ENCODE measurements at regions not wholly inside any gene's neighbourhood (a gene's known extent, or its start where the extent isn't known, plus 50 kb on each side); places are given as distances from the start of the nearest gene placed in this dataset.

DNA sequence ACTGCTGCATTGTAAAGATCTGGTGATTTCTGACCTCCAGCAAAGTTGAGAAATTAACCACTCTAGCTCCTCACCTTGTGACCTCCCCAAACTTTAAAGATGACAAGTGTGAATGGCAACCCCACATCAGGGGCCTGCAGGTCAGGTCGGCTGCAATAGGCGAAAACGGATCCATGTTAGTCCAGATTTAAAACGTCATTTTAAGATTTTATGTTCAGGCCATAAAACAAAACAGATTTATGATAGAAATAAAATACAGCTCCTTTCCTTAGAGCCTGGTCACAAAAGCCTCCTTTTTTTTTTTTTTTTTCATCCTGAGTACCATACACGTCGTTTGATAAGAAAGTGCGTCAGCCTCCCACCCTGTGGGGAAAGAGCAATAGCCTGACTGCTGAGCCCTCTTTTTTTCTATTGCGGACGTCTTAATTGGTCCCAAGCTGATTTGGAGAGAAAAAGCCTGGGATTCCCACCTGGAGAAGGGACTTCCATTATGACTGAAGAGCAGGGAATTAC, 519.2 kb upstream of the NOX3 start:
- dilution Hi-C loops (cut with MboI; ENCODE audit: extremely low pct_ligation_motif_present, low sequenced_read_pairs): no loop called here
- H3K27ac ChIP-seq (ENCODE audit: control insufficient read depth, insufficient read depth, low read length): no peak overlapping the region

DNA sequence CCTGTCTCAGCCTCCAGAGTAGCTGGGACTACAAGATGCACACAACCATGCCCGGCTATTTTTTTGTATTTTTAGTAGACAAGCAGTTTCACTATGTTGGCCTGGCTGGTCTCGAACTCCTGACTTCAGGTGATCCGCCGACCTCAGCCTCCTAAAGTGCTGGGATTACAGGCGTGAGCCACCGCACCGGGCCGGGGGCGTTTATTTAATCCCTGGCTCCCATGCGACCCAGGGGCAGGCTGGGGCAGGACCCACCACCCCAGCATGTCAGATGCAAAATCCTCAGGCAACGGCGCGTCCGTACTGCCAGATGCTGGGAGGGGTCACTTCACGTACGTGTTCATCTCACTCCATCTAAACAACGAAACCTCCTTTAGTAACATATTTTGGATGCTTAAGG, 518.7 kb upstream of the NOX3 start:
- FAIRE-seq: no peak
- TF ChIP-seq, protein P1, sequence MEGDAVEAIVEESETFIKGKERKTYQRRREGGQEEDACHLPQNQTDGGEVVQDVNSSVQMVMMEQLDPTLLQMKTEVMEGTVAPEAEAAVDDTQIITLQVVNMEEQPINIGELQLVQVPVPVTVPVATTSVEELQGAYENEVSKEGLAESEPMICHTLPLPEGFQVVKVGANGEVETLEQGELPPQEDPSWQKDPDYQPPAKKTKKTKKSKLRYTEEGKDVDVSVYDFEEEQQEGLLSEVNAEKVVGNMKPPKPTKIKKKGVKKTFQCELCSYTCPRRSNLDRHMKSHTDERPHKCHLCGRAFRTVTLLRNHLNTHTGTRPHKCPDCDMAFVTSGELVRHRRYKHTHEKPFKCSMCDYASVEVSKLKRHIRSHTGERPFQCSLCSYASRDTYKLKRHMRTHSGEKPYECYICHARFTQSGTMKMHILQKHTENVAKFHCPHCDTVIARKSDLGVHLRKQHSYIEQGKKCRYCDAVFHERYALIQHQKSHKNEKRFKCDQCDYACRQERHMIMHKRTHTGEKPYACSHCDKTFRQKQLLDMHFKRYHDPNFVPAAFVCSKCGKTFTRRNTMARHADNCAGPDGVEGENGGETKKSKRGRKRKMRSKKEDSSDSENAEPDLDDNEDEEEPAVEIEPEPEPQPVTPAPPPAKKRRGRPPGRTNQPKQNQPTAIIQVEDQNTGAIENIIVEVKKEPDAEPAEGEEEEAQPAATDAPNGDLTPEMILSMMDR (optimal IDR thresholded peaks at IDR 0.05 in 1 of 3, IDR thresholded peaks at IDR 0.05 in 1 of 3, conservative IDR thresholded peaks at IDR 0.05 in 1 of 3; ENCODE audit: extremely low read depth in 1 of 3, insufficient read depth in 2 of 3, low read length in 3 of 3): no peak

More for the DNA sequence above, 519.2 kb upstream of the NOX3 start:
- Histone ChIP-seq H3K4me1 (ENCODE audit: control insufficient read depth, extremely low read depth, insufficient read depth, low read length) (no peaks in the 10 kb centered on the region), H3K36me3 (ENCODE audit: control insufficient read depth in 2 of 2, extremely low read depth in 1 of 2, insufficient read depth in 2 of 2, low read length in 2 of 2) (no peaks in the 10 kb centered on the region), H2AFZ (ENCODE audit: control insufficient read depth, low read length) (no peak overlapping the region), H3K9me3 (ENCODE audit: control insufficient read depth, low read depth, low read length) (no peaks in the 10 kb centered on the region), H3K9ac (ENCODE audit: control insufficient read depth, extremely low read depth, insufficient read depth, low read length) (no peak overlapping the region), H4K20me1 (ENCODE audit: control insufficient read depth, extremely low read depth, insufficient read depth, low read length) (no peaks in the 10 kb centered on the region), H3K9me1 (ENCODE audit: control insufficient read depth, extremely low read depth, insufficient read depth, low read length) (no peaks in the 10 kb centered on the region), H3K4me2 (ENCODE audit: control insufficient read depth, extremely low read depth, insufficient read depth, low read depth, low read length) (no peak overlapping the region), H3K79me2 (ENCODE audit: control insufficient read depth, insufficient read depth, low read length) (no peaks in the 10 kb centered on the region), H3K27me3 (ENCODE audit: control insufficient read depth, extremely low read depth, insufficient read depth, low read length) (no peaks in the 10 kb centered on the region), H3K4me3 (ENCODE audit: control insufficient read depth in 2 of 3, extremely low read depth in 1 of 3, insufficient read depth in 2 of 3, low read depth in 1 of 3, low read length in 3 of 3) (no peak overlapping the region)
- no peak for DNase-seq (ENCODE audit: low read depth, low spot score)
- no peak for FAIRE-seq
- TF ChIP-seq EZH2 (IDR thresholded peaks at IDR 0.05; ENCODE audit: low read length): no peak
- TF ChIP-seq, protein P1 (optimal IDR thresholded peaks at IDR 0.05 in 1 of 3, IDR thresholded peaks at IDR 0.05 in 1 of 3, conservative IDR thresholded peaks at IDR 0.05 in 1 of 3; ENCODE audit: extremely low read depth in 1 of 3, insufficient read depth in 2 of 3, low read length in 3 of 3): no peak

More for the DNA sequence above, 518.7 kb upstream of the NOX3 start:
- Histone ChIP-seq H3K79me2 (ENCODE audit: control insufficient read depth, insufficient read depth, low read length) (no peaks in the 10 kb centered on the region), H3K36me3 (ENCODE audit: control insufficient read depth in 2 of 2, extremely low read depth in 1 of 2, insufficient read depth in 2 of 2, low read length in 2 of 2) (no peaks in the 10 kb centered on the region), H3K9me1 (ENCODE audit: control insufficient read depth, extremely low read depth, insufficient read depth, low read length) (no peaks in the 10 kb centered on the region), H3K27ac (ENCODE audit: control insufficient read depth, insufficient read depth, low read length) (no peak overlapping the region), H3K4me2 (ENCODE audit: control insufficient read depth, extremely low read depth, insufficient read depth, low read depth, low read length) (no peak overlapping the region), H3K27me3 (ENCODE audit: control insufficient read depth, extremely low read depth, insufficient read depth, low read length) (no peaks in the 10 kb centered on the region), H3K4me1 (ENCODE audit: control insufficient read depth, extremely low read depth, insufficient read depth, low read length) (no peaks in the 10 kb centered on the region), H3K9ac (ENCODE audit: control insufficient read depth, extremely low read depth, insufficient read depth, low read length) (no peak overlapping the region), H2AFZ (ENCODE audit: control insufficient read depth, low read length) (no peak overlapping the region), H3K9me3 (ENCODE audit: control insufficient read depth, low read depth, low read length) (no peaks in the 10 kb centered on the region), H4K20me1 (ENCODE audit: control insufficient read depth, extremely low read depth, insufficient read depth, low read length) (no peaks in the 10 kb centered on the region), H3K4me3 (ENCODE audit: control insufficient read depth in 2 of 3, extremely low read depth in 1 of 3, insufficient read depth in 2 of 3, low read depth in 1 of 3, low read length in 3 of 3) (no peak overlapping the region)
- DNase-seq (ENCODE audit: low read depth, low spot score): no peak
- dilution Hi-C loops (cut with MboI; ENCODE audit: extremely low pct_ligation_motif_present, low sequenced_read_pairs): no loop called here

All from keratinocyte (primary cell).